ENCODE measurements at regions not wholly inside any gene's neighbourhood (a gene's known extent, or its start where the extent isn't known, plus 50 kb on each side); places are given as distances from the start of the nearest gene placed in this dataset.
A peak's percentile ranks its signal among the peaks of the same experiment; 100 is the strongest.
"Not testable (repeated sequence)": the region's sequence is repeated elsewhere in the genome, so short reads cannot be mapped to it uniquely, and the experiment has no call there.

- DNase-seq: no peak
These were observed 203.2 kb downstream of the LAS1L start for GRCh38 chrX:65331371-65331770.

DNA sequence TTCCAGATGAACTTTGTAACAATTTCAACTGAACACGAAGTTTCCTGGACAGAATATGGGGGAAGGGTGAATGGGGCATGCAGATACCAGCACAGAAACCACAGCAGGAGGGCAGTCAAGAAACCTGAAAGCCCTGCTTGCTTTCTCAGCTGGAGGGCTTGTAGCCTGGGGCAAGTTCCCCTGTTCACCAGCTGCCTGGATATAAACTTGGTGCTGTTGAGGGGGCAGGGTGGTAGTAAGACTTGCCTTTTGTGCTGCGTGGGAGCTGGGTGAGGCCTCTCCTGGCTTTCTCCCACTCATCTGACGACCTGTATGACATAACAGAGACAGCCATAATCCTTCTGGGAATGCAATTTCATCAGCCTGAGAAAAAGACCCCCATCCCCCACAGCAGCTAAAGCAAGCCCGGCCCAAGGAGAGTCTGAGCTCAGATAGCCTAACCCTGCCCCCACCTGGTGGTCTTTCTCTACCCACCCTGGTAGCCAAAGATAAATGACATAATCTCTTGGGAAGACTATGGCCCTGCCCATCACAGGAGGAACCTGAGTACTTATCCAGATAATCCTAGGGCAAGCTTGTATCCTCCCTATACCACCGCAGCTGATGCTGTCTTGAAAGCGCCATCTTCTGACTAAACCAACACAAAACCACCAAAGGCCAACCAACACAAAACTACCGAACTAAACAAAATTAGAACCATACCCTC is 234.3 kb downstream of the LAS1L start:
- no peak for DNase-seq

DNA sequence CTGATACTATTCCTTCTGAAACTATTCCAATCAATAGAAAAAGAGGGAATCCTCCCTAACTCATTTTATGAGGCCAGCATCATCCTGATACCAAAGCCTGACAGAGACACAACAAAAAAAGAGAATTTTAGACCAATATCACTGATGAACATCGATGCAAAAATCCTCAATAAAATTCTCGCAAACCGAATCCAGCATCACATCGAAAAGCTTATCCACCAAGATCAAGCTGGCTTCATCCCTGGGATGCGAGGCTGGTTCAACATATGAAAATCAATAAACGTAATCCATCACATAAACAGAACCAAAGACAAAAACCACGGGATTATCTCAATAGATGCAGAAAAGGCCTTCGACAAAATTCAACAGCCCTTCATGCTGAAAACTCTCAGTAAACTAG is 251.7 kb downstream of the LAS1L start:
- not testable (repeated sequence) for DNase-seq

DNA sequence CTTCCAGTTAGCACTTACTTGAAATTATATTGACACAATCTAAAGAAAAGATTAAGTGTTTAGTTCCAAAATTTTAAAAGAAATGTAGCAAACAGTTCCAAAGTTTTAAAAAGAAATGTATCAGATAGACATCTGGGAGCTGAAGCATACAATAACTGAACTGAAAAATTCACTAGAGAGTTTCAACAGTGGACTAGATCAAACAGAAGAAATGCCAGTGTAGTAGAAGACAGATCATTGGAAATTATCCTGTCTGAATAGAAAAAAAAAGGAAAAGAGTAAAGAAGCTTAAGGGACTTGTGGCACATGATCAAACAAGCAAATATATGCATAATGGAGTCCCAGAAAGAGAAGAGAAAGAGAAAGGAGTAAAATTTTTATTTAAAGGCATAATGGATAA is 261.4 kb downstream of the LAS1L start:
- no peak for DNase-seq

- no peak for DNase-seq
These were observed 268.1 kb downstream of the LAS1L start for GRCh38 chrX:65266482-65266881.

GRCh38 chrX:65253817-65254216 is 277.6 kb upstream of the ZC4H2 start:
- DNase-seq: no peak

DNA sequence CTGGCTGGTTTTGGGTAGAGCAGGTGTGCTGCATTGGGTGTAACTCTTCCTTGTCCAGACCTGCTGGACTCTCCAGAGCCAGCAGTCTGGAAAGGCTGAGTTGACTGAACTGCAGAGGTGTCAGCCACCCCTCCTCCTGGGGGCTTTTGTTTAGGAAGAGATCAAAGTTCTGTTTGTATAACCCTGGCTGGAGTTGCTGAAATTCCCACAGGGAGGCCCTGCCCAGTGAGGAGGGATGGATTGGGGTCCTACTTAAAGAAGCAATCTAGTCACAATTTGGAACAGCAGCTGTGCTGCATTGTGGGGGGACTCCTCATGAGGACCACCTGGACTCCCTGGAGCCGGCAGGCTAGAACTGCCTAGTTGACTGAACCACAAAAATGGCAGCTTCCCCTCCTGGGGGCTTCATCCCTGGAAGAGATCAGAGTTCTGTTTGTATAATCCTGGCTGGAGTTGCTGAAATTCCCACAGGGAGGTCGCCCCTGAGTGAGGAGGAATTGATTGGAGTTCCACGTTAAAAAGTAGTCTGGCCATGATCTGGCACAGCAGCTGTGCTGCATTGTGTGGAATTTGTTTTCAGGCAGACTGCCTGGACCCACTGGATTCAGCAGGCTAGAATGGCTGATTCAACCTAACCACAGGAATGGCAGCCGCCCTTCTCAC is 264.9 kb upstream of the ZC4H2 start:
- DNase-seq: no peak

DNA sequence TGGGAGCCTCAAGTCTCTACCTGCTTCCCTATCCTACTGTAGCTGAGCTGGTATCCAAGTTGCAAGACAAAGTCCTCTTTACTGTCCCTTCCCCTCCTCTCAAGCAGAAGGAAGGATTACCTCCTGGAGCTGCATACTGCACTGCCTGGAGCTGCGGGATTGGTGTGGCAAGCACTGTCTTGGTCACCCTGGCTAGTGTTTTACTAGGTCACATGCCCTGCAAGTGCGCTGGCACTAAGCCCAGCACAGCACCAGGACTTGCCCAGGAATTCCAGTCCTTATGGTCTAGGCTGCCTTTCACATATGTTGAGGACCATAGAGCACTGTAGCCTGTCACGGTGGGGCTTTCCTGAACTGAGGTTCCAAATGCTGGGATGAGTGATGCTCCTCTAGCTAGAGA is 227.3 kb upstream of the ZC4H2 start:
- DNase-seq: no peak

GRCh38 chrX:65196758-65197360 is 220.6 kb upstream of the ZC4H2 start:
- DNase-seq: no peak

GRCh38 chrX:65195621-65196020 is 219.4 kb upstream of the ZC4H2 start:
- no peak for DNase-seq

DNA sequence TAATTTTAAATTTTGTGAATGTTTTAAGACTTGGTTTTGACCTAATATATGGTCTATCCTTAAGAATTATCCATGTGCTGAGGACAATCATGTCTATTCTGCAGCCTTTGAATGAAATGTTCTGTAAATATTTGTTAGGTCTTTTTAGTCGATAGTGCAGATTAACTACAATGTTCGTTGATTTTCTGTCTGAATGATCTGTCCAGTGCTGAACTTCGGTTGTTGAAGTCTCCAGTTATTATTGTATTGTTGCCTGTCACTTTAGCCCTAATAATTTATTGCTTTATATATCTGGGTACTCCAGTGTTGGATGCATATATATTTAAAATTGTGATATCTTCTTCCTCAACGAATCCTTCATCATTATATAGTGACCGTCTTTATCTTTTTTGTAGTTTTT is 218.3 kb upstream of the ZC4H2 start:
- DNase-seq: no peak

GRCh38 chrX:65163325-65163724 is 187.1 kb upstream of the ZC4H2 start:
- not testable (repeated sequence) for DNase-seq

- DNase-seq: no peak
These were observed 172.0 kb upstream of the ZC4H2 start for GRCh38 chrX:65148232-65148631.

GRCh38 chrX:65136424-65136823 is 160.2 kb upstream of the ZC4H2 start:
- DNase-seq: no peak

GRCh38 chrX:65127842-65128241 is 151.6 kb upstream of the ZC4H2 start:
- no peak for DNase-seq

- DNase-seq: no peak
These were observed 122.6 kb upstream of the ZC4H2 start for GRCh38 chrX:65098851-65099250.

DNA sequence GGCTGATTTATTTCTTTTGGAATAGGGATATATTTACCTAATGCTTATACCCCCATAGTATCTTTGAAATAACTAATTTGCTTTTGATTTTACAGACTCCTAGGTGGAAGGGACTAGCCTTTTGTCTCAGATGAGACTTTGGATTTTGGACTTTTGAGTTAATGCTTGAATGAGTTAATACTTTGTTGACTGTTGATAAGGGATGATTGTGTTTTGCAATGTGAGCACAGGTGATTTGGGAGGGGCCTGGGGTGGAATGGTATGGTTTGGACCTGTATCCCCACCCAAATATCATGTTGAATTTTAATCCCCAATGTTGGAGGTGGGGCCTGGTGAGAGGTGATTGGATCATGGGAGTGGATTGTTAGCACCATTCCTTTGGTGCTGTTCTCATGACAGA is 117.4 kb upstream of the ZC4H2 start:
- DNase-seq: no peak

- no peak for DNase-seq
These were observed 97.0 kb upstream of the ZC4H2 start for GRCh38 chrX:65073233-65073632.

- DNase-seq: no peak
These were observed 96.3 kb upstream of the ZC4H2 start for GRCh38 chrX:65072590-65072989.

DNA sequence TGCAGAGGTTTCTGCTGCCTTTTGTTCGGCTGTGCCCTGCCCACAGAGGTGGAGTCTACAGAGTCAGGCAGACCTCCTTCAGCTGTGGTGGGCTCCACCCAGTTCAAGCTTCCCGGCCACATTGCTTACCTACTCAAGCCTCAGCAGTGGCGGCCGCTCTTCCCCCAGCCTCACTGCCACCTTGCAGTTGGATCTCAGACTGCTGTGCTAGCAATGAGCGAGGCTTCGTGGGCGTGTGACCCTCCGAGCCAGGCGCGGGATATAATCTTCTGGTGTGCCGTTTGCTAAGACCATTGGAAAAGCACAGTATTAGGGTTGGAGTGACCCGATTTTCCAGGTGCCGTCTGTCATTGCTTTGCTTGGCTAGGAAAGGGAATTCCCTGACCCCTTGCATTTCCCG is 82.4 kb upstream of the ZC4H2 start:
- not testable (repeated sequence) for DNase-seq

DNA sequence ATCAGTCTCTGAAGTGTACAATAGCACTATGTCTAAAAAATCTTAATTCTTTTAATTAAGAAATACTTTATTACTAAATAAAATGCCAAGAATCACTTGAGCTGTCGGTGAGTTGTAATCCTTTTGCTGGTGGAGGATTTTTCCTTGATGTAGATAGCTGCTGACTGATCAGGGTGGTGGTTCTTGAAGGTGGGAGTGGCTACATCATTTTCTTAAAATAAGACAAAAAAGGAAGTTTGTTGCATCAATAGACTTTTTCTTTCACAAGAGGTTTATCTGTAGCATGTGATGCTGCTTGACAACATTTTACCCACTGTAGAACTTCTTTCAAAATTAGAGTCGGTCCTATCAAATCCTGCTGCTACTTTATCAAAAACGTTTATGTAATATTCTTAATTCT is 68.8 kb upstream of the ZC4H2 start:
- no peak for DNase-seq

DNA sequence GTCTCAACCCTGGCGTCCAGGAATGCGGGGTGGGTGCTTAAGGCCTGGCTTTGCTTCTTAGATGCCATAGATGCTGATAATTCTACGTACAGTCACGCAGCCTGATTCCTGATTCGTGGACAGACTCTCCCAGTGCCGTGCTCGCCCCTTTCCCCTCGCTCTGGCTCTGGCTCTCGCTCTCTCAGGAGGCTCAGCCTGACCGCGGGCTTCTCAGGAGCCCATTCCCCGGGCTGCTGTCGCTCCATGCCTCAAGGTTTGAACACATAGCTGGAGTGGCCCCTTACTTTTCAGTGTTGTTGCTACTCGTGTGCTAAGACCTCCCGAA is 59.2 kb upstream of the ZC4H2 start:
- DNase-seq: peak; percentile 43

- DNase-seq: peak; percentile 78
These were observed 58.6 kb upstream of the ZC4H2 start, which contains the start of gene ZC3H12B for GRCh38 chrX:65034668-65035445. TSS of gene ZC3H12B (plus strand) at chrX:65034826.

GRCh38 chrX:65034292-65034667 is 58.0 kb upstream of the ZC4H2 start:
- DNase-seq: no peak

All from hematopoietic multipotent progenitor cell treated with erythropoietin and hydrocortisone succinate and interleukin-3 and kit ligand, for 8 days (in vitro differentiated cells).